Stimulated activated CD4-positive, alpha-beta T cell treated with anti-CD3 and anti-CD28 coated beads, Interleukin-2, amount 100 ng/mL, for 48 hours (primary cell): ENCODE measurements at regions not wholly inside any gene's neighbourhood (a gene's known extent, or its start where the extent isn't known, plus 50 kb on each side); places are given as distances from the start of the nearest gene placed in this dataset.
"Not testable (repeated sequence)": the region's sequence is repeated elsewhere in the genome, so short reads cannot be mapped to it uniquely, and the experiment has no call there.

Experiments used
- DNase-seq, 2 donors: peaks; one replicate each; pipeline ENCODE4 v3.0.0-alpha.2; 2020

GRCh38 chr15:31433091-31433490 lies 106.5 kb downstream of the KLF13 start:
- no peak for DNase-seq

- DNase-seq = no peak
Observed at GRCh38 chr15:31433574-31433973, 106.9 kb downstream of the KLF13 start.

- peak in 1 of 2 donors; percentile 26 for DNase-seq
Observed at GRCh38 chr15:31434275-31434587, 107.6 kb downstream of the KLF13 start.

- DNase-seq = peak; percentile 72 to 79
Observed at GRCh38 chr15:31434588-31435260, 108.1 kb downstream of the KLF13 start.

- peak; percentile 66 to 69 for DNase-seq
Observed at GRCh38 chr15:31435261-31435911, 108.8 kb downstream of the KLF13 start.

- DNase-seq = peak in 1 of 2 donors; percentile 46
Observed at GRCh38 chr15:31435912-31436628, 109.4 kb downstream of the KLF13 start.

- DNase-seq = peak in 1 of 2 donors; percentile 49
Observed at GRCh38 chr15:31437686-31438085, 111.1 kb downstream of the KLF13 start.

GRCh38 chr15:31438601-31439265 lies 112.1 kb downstream of the KLF13 start:
- DNase-seq = no peak

GRCh38 chr15:31439328-31439727 lies 112.7 kb downstream of the KLF13 start:
- DNase-seq = peak in 1 of 2 donors; percentile 31

GRCh38 chr15:31440216-31440615 lies 113.6 kb downstream of the KLF13 start:
- DNase-seq = not testable (repeated sequence)

GRCh38 chr15:31440754-31441311 lies 114.2 kb downstream of the KLF13 start:
- peak in 1 of 2 donors; percentile 47 for DNase-seq

- no peak for DNase-seq
Observed at GRCh38 chr15:31442226-31442625, 115.6 kb downstream of the KLF13 start.

GRCh38 chr15:31442699-31443111 lies 116.1 kb downstream of the KLF13 start:
- DNase-seq = no peak

GRCh38 chr15:31444844-31445243 lies 118.2 kb downstream of the KLF13 start:
- no peak for DNase-seq

- DNase-seq = no peak
Observed at GRCh38 chr15:31446546-31446945, 119.9 kb downstream of the KLF13 start.

GRCh38 chr15:31447931-31448634 lies 121.4 kb downstream of the KLF13 start:
- no peak for DNase-seq

GRCh38 chr15:31448635-31448979 lies 122.0 kb downstream of the KLF13 start:
- no peak for DNase-seq

GRCh38 chr15:31452595-31453557 lies 126.2 kb downstream of the KLF13 start:
- no peak for DNase-seq

GRCh38 chr15:31453558-31454318 lies 127.1 kb downstream of the KLF13 start:
- DNase-seq = no peak

- DNase-seq = no peak
Observed at GRCh38 chr15:31455499-31455898, 128.9 kb downstream of the KLF13 start.
